NCI-H2196 (cell line): ENCODE measurements at regions not wholly inside any gene's neighbourhood (a gene's known extent, or its start where the extent isn't known, plus 50 kb on each side); places are given as distances from the start of the nearest gene placed in this dataset.

Experiments used
- DNase-seq: peaks from one replicate; lab custom pipeline; 2025; ENCODE audit not compliant: unreplicated experiment; lab: John Stamatoyannopoulos, UW

GRCh38 chr1:69499203-69499803 is 68.4 kb upstream of the LRRC7 start:
- DNase-seq = no peak

GRCh38 chr1:69502991-69503390 is 64.7 kb upstream of the LRRC7 start:
- DNase-seq = no peak

- DNase-seq = no peak
Observed at GRCh38 chr1:69504730-69505252, 62.9 kb upstream of the LRRC7 start.

- no peak for DNase-seq
Observed at GRCh38 chr1:69506311-69506710, 61.4 kb upstream of the LRRC7 start.

GRCh38 chr1:69506721-69507120 is 61.0 kb upstream of the LRRC7 start:
- no peak for DNase-seq

- DNase-seq = no peak
Observed at GRCh38 chr1:69510026-69510425, 57.7 kb upstream of the LRRC7 start.

- DNase-seq = no peak
Observed at GRCh38 chr1:69511426-69512192, 56.1 kb upstream of the LRRC7 start.

- no peak for DNase-seq
Observed at GRCh38 chr1:69513601-69514000, 54.1 kb upstream of the LRRC7 start.
